ENCODE measurements at regions not wholly inside any gene's neighbourhood (a gene's known extent, or its start where the extent isn't known, plus 50 kb on each side); places are given as distances from the start of the nearest gene placed in this dataset.
A peak's percentile ranks its signal among the peaks of the same experiment; 100 is the strongest.

DNA sequence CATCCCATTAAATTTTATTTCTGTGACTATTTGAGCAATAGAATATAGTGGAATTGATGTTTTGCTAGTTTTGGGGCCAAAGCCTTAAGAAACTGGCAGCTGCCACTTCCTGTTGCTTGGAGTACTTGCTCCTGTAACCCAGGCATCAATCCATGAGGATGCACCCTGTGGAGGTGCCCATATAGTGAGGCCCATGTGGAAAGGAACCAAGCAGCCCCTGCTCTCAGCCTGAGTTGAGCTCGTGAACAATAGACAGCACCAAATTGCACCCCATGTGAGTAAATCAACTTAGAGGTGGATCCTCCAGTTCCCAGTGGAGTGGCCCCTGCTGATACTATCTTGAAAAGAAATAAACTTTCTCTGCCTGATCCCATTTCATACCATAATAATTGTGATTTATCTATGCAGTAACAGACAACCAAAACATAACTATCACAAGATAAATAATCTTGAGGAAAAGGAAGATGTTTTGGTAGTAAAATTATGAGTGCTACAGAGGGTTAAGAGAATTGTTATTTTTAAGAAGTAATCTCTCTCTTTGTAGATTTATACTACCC lies 481.9 kb downstream of the TBC1D32 start:
- Histone ChIP-seq H3K36me3 (ENCODE audit: control insufficient read depth, insufficient read depth, low read length) (no peaks in the 10 kb centered on the region), H3K4me3 (ENCODE audit: low read depth, low read length) (no peak overlapping the region), H3K27me3 (ENCODE audit: control insufficient read depth, insufficient read depth, low read length) (no peaks in the 10 kb centered on the region)
- FAIRE-seq (no peak), DNase-seq (ENCODE audit: low read depth) (no peak)
- TF ChIP-seq, protein P1, sequence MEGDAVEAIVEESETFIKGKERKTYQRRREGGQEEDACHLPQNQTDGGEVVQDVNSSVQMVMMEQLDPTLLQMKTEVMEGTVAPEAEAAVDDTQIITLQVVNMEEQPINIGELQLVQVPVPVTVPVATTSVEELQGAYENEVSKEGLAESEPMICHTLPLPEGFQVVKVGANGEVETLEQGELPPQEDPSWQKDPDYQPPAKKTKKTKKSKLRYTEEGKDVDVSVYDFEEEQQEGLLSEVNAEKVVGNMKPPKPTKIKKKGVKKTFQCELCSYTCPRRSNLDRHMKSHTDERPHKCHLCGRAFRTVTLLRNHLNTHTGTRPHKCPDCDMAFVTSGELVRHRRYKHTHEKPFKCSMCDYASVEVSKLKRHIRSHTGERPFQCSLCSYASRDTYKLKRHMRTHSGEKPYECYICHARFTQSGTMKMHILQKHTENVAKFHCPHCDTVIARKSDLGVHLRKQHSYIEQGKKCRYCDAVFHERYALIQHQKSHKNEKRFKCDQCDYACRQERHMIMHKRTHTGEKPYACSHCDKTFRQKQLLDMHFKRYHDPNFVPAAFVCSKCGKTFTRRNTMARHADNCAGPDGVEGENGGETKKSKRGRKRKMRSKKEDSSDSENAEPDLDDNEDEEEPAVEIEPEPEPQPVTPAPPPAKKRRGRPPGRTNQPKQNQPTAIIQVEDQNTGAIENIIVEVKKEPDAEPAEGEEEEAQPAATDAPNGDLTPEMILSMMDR (IDR thresholded peaks at IDR 0.05; ENCODE audit: insufficient read depth, low read length, severe bottlenecking): no peak

DNA sequence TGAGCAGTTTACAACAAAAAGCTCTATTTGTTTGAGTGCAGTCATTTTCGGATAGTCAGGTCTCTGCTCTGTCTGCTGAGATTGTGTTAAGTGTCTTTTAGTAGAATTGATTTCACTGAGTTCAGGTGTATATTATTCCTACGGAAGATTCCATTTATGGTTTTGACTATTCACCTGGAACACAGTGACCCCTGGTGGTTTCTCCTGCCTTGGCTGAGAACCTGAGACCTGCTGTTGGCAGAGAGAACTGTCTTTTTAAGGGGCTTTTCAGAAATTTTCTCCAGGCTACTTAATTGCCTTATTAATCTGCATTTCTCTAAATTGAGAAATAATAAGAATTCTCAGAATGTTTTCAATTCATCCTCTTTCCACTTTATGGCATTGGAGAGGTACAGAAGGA lies 508.0 kb downstream of the TBC1D32 start:
- no peak overlapping the region for H3K4me3 ChIP-seq (ENCODE audit: low read depth, low read length)
- no peak for FAIRE-seq

DNA sequence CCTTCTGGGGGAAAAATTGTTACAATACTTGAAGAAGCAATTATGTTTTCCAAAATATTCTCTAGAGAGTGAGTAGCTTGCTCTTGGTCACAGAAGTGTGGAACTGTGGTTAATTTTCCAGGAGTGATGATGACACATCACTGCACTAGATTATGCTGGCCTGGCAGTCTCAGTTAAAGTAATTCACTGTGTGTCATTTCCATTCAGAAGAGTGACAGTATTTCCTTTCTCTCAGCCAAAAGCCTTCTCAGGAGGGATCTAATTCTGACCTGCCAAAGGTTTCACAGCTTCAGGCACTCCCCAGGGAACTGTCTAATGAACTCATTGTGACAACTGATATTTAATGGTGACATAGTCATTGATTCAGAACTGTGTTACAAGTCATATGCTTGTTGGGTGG lies 517.5 kb downstream of the TBC1D32 start:
- Histone ChIP-seq H3K4me3 (ENCODE audit: low read depth, low read length) (no peak overlapping the region), H3K27me3 (ENCODE audit: control insufficient read depth, insufficient read depth, low read length) (no peaks in the 10 kb centered on the region), H3K36me3 (ENCODE audit: control insufficient read depth, insufficient read depth, low read length) (no peaks in the 10 kb centered on the region)
- no peak for FAIRE-seq
- TF ChIP-seq, protein P1 (IDR thresholded peaks at IDR 0.05; ENCODE audit: insufficient read depth, low read length, severe bottlenecking): no peak
- DNase-seq (ENCODE audit: low read depth): peak; percentile 6

More for the DNA sequence above, 508.0 kb downstream of the TBC1D32 start:
- TF ChIP-seq, protein P1 (IDR thresholded peaks at IDR 0.05; ENCODE audit: insufficient read depth, low read length, severe bottlenecking): peak; percentile 65
- DNase-seq (ENCODE audit: low read depth): peak; percentile 44
- Histone ChIP-seq H3K36me3 (ENCODE audit: control insufficient read depth, insufficient read depth, low read length) (no peaks in the 10 kb centered on the region), H3K27me3 (ENCODE audit: control insufficient read depth, insufficient read depth, low read length) (no peaks in the 10 kb centered on the region)

DNA sequence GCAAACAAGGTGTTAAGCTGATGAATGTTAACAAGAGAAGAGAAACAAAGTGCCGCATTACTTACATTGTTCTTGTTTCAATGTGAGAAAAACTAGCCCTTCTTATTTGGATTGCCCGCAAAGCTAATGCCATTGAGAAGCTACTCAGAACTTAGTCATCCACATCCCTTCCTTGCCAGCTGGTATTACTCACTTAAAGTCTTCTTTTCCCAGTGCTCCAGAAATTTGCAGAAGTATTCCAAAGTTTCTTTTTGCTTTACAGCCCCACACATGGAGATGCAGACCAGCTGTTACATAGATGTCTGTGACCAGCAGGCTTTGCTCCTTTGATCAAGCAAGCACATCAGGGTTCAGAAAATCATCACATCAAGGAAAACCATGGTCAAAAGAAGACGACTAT lies 529.0 kb downstream of the TBC1D32 start:
- TF ChIP-seq, protein P1 (IDR thresholded peaks at IDR 0.05; ENCODE audit: insufficient read depth, low read length, severe bottlenecking): no peak

DNA sequence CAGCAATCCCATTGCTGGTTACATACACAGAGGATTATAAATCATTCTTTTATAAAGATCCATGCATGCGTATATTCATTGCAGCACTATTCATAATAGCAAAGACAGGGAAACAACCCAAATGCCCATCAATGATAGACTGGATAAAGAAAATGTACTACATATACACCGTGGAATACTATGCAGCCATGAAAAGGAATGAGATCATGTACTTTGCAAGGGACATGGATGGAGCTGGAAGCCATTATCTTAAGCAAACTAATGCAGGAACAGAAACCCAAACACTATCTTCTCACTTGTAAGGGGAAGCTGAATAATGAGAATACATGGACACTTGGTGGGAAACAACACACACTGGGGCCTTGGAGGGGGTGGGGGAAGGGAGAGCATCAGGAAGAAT lies 529.7 kb downstream of the TBC1D32 start:
- DNase-seq (ENCODE audit: low read depth) (no peak), FAIRE-seq (no peak)
- H3K36me3 ChIP-seq (ENCODE audit: control insufficient read depth, insufficient read depth, low read length): no peaks in the 10 kb centered on the region
- no peaks in the 10 kb centered on the region for H3K27me3 ChIP-seq (ENCODE audit: control insufficient read depth, insufficient read depth, low read length)
- TF ChIP-seq, protein P1 (IDR thresholded peaks at IDR 0.05; ENCODE audit: insufficient read depth, low read length, severe bottlenecking): no peak
- H3K4me3 ChIP-seq (ENCODE audit: low read depth, low read length): no peak overlapping the region

More for the DNA sequence above, 529.0 kb downstream of the TBC1D32 start:
- FAIRE-seq (no peak), DNase-seq (ENCODE audit: low read depth) (peak; percentile 70)
- Histone ChIP-seq H3K36me3 (ENCODE audit: control insufficient read depth, insufficient read depth, low read length) (no peaks in the 10 kb centered on the region), H3K4me3 (ENCODE audit: low read depth, low read length) (no peak overlapping the region), H3K27me3 (ENCODE audit: control insufficient read depth, insufficient read depth, low read length) (no peaks in the 10 kb centered on the region)

DNA sequence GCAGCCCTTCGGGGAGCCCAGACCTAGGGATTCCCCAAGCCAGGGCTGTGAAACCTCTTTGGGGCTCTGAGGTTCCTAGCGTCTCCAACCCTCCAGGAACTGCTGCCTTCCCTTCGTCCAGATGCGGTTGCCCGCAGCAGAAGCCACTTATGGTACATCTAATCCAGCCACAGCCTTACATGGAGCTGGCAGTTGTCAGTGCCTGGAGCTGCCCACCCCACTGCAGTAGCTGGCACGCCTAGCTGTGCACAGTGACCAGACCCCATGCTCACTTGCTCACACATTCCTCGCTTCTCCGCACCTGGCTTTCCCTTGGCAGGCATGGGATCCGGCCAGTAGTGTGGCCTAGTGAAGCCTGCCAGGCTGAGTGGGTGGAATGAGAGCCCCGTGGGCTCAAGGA lies 547.6 kb downstream of the TBC1D32 start:
- FAIRE-seq: no peak
- TF ChIP-seq, protein P1 (IDR thresholded peaks at IDR 0.05; ENCODE audit: insufficient read depth, low read length, severe bottlenecking): no peak
- Histone ChIP-seq H3K4me3 (ENCODE audit: low read depth, low read length) (no peak overlapping the region), H3K36me3 (ENCODE audit: control insufficient read depth, insufficient read depth, low read length) (no peaks in the 10 kb centered on the region), H3K27me3 (ENCODE audit: control insufficient read depth, insufficient read depth, low read length) (no peaks in the 10 kb centered on the region)
- no peak for DNase-seq (ENCODE audit: low read depth)

Data from bronchial epithelial cell (primary cell).